BLaER1 treated with 17β-estradiol and CSF1 and Interleukin-3, amounts not matched to agents 10 nM and 100 nM (cell line): ENCODE measurements at regions not wholly inside any gene's neighbourhood (a gene's known extent, or its start where the extent isn't known, plus 50 kb on each side); places are given as distances from the start of the nearest gene placed in this dataset.

Experiments used
- H3K27ac ChIP-seq, 11 experiments: shearing (Covaris generic); formaldehyde crosslinking; 2 replicates each; pipeline ENCODE4 v1.8.1; 2022
- H3K27me3 ChIP-seq, 11 experiments: shearing (Covaris generic); formaldehyde crosslinking; 2 replicates each; pipeline ENCODE4 v1.8.1; 2022
- H3K36me3 ChIP-seq, 11 experiments: shearing (Covaris generic); formaldehyde crosslinking; 2 replicates each; pipeline ENCODE4 v1.8.1; 2022
- H3K4me1 ChIP-seq, 10 experiments: shearing (Covaris generic); formaldehyde crosslinking; 2 replicates each; pipeline ENCODE4 v1.8.1; 2022
- H3K4me2 ChIP-seq, 11 experiments: shearing (Covaris generic); formaldehyde crosslinking; 2 replicates each; pipeline ENCODE4 v1.8.1; 2022
- H3K4me3 ChIP-seq, 10 experiments: shearing (Covaris generic); formaldehyde crosslinking; 2 replicates each; pipeline ENCODE4 v1.8.1; 2022
- H3K9ac ChIP-seq, 11 experiments: shearing (Covaris generic); formaldehyde crosslinking; 2 replicates each; pipeline ENCODE4 v1.8.1; 2022
- H3K9me3 ChIP-seq, 11 experiments: shearing (Covaris generic); formaldehyde crosslinking; replicated peaks in 1 of 11; 2 replicates each; pipeline ENCODE4 v1.8.1; 2022
- H4K20me1 ChIP-seq, 11 experiments: shearing (Covaris generic); formaldehyde crosslinking; 2 replicates each; pipeline ENCODE4 v1.8.1; 2022
- Cebpa-rat ChIP-seq, 11 experiments: shearing (Covaris generic); IDR thresholded peaks; 2 replicates each; pipeline ENCODE4 v1.8.1; 2022

DNA sequence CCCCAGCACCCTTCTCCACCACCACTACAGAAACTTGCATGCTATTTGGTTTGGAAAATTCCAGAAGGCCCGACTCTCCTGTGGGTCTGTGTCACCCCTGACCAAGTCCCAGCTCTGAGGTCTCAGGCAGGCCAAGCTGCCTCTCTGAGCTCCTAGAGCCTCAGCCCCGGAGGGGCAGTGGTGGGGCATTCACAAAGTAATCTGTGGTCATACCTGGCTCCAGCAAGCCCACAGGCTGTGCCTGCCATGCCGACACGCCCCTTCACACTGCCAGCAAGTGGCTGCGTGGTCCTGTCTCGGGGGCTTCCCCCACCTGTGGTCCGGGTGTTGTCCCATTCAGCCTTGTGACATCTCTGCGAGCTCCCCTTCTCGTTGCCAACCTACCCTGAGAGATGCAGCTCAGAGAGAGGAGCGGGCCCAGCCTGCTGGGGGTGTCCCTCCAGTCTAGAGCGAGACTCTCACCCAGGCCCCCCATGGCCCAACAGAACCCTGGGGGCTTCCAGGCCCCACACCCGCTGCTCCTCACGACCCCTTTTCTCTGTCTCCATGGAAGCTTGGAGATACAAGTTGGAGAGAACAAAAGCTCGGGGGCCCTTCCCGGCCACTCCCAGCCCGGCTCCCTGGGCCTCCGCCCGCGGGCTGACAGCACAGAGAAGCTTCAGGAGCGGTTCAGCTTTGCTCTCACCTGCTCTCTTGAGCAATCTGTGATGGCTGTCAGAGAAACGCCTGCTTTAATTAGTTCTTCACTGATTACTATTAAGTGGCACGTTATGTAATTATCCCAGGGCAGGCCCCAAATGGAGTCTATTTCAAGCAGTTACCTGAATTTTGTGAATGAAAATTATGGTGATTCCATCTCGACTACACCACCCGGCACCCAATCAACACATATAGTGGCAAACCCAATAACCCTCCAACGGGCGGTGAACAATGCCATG lies 147.7 kb upstream of the PHACTR3 start:
- peaks cover 0 to 11% (median 0%) of the 10 kb centered on the region in 11 experiments; a peak in 2 of 22 replicates for H3K9me3 ChIP-seq
- H3K36me3 ChIP-seq = no peaks in the 10 kb centered on the region; a peak in 1 of 22 replicates
- H3K9ac ChIP-seq = no peak overlapping the region
- TF ChIP-seq Cebpa-rat (IDR thresholded peaks at IDR 0.05) = no peak
- peaks cover 0 to 39% (median 24%) of the 10 kb centered on the region in 10 experiments; a peak in 12 of 20 replicates for H3K4me1 ChIP-seq
- no peak overlapping the region; a peak in 1 of 22 replicates for H3K4me2 ChIP-seq
- no peak overlapping the region for H3K4me3 ChIP-seq
- no peaks in the 10 kb centered on the region for H3K27me3 ChIP-seq
- H3K27ac ChIP-seq = no peak overlapping the region
- no peaks in the 10 kb centered on the region for H4K20me1 ChIP-seq

DNA sequence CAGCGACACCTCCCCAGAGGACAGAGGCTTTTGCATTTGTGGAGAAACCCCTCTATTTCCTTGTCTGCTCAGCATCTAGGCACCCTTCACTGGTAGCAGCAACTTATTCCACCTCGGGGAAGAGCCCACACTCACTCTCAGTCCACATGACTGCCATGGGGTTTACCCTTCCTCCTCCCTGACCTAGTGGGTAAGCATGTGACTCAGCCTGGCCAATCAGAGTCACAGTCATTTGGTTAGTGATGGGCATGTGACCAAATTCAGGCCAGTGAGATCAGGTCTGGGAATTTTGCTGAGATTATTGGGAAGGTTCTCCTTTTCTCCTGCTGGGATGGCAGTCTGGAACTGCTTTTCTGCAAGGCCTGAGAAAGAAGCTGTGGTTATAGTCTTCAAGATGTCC lies 145.7 kb upstream of the PHACTR3 start:
- no peak overlapping the region for H3K9ac ChIP-seq
- H3K4me3 ChIP-seq = no peak overlapping the region
- no peak for TF ChIP-seq Cebpa-rat (IDR thresholded peaks at IDR 0.05)
- no peaks in the 10 kb centered on the region for H3K27me3 ChIP-seq
- peaks cover 0 to 20% (median 3%) of the 10 kb centered on the region in 11 experiments; a peak in 4 of 22 replicates for H3K9me3 ChIP-seq
- H3K4me2 ChIP-seq = no peak overlapping the region; a peak in 1 of 22 replicates
- no peaks in the 10 kb centered on the region for H4K20me1 ChIP-seq
- no peaks in the 10 kb centered on the region; a peak in 1 of 22 replicates for H3K36me3 ChIP-seq
- H3K4me1 ChIP-seq = peaks cover 0 to 33% (median 17%) of the 10 kb centered on the region in 10 experiments; a peak in 12 of 20 replicates
- H3K27ac ChIP-seq = no peak overlapping the region

DNA sequence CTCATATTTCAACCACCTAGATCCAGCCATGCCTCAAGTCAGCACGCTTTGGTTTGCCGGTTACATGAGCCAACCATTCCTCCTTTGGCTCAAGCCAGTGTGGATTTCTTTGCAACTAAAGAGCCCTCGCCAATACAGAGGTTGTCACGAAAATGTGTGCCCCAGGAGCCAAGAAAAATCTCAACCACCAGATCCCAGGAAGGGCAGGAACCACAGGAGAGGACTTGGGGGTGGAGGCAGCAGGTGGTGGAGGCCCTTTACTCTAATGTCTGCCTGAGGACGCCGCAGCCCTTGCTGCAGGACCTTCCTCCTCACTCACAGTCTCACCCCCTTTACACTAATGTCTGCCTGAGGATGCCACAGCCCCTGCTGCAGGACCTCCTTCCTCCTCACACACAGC lies 144.8 kb upstream of the PHACTR3 start:
- Histone ChIP-seq H3K4me1 (peaks cover 0 to 28% (median 7%) of the 10 kb centered on the region in 10 experiments; a peak in 9 of 20 replicates), H3K27ac (no peak overlapping the region), H3K4me3 (no peak overlapping the region), H3K4me2 (no peak overlapping the region), H3K36me3 (no peaks in the 10 kb centered on the region; a peak in 1 of 22 replicates), H3K27me3 (no peaks in the 10 kb centered on the region), H4K20me1 (no peaks in the 10 kb centered on the region), H3K9ac (no peak overlapping the region), H3K9me3 (peaks cover 0 to 30% (median 10%) of the 10 kb centered on the region in 11 experiments; a peak in 7 of 22 replicates)
- TF ChIP-seq Cebpa-rat (IDR thresholded peaks at IDR 0.05) = no peak

DNA sequence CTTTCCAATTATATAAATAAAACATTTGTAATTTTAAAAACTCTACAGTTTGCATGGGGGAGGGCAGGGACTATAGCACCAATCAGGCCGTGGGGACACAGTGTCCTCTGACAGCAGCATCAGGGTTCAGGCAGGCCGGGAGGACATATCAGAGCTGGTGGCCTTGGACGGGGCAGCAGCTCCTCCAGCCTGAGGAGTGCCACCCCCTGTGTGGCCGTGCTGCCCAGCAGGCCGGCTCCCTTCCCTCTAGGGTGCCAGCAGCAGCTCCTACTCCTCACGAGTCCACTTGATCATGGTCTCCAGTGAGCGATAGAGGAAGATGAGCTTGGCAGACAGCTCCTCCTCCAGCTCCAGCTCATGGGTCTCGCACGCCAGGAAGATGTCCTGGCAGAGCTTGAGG lies 144.0 kb upstream of the PHACTR3 start:
- Histone ChIP-seq H3K4me3 (no peak overlapping the region), H4K20me1 (no peaks in the 10 kb centered on the region)

DNA sequence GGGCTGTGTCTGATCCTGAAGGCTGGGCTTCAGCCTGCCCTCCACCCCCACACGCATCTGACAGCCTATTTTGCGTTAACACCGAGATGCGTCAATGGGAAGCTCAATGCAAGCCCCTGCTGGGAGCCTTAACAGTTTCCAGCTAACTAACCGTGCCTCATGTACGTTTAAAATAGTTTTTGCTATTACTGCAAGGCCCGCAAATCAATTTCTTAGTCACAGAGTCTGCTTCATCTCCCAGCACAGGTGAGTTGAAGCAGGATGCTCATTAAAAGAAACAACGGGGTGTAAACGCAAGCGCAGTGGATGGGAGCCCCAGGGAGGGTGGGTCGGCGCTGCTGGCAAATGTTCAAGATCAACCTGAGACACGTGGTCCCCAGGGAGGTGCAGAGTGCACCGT lies 142.8 kb upstream of the PHACTR3 start:
- H3K4me3 ChIP-seq = no peak overlapping the region
- H3K27me3 ChIP-seq = no peaks in the 10 kb centered on the region
- no peak overlapping the region for H3K27ac ChIP-seq
- peaks cover 0 to 30% (median 10%) of the 10 kb centered on the region in 11 experiments; a peak in 7 of 22 replicates for H3K9me3 ChIP-seq
- H3K36me3 ChIP-seq = no peaks in the 10 kb centered on the region; a peak in 1 of 22 replicates
- TF ChIP-seq Cebpa-rat (IDR thresholded peaks at IDR 0.05) = no peak
- H3K9ac ChIP-seq = no peak overlapping the region
- peaks cover 0 to 30% (median 13%) of the 10 kb centered on the region in 10 experiments; a peak in 16 of 20 replicates for H3K4me1 ChIP-seq
- no peaks in the 10 kb centered on the region for H4K20me1 ChIP-seq
- no peak overlapping the region for H3K4me2 ChIP-seq

More for the DNA sequence above, 144.0 kb upstream of the PHACTR3 start:
- H3K9me3 ChIP-seq = peaks cover 0 to 30% (median 10%) of the 10 kb centered on the region in 11 experiments; a peak in 7 of 22 replicates
- no peak overlapping the region for H3K27ac ChIP-seq
- H3K4me2 ChIP-seq = no peak overlapping the region
- no peaks in the 10 kb centered on the region; a peak in 1 of 22 replicates for H3K36me3 ChIP-seq
- TF ChIP-seq Cebpa-rat (IDR thresholded peaks at IDR 0.05) = no peak
- peaks cover 0 to 28% (median 5%) of the 10 kb centered on the region in 10 experiments; a peak in 13 of 20 replicates for H3K4me1 ChIP-seq
- H3K9ac ChIP-seq = no peak overlapping the region
- H3K27me3 ChIP-seq = no peaks in the 10 kb centered on the region

DNA sequence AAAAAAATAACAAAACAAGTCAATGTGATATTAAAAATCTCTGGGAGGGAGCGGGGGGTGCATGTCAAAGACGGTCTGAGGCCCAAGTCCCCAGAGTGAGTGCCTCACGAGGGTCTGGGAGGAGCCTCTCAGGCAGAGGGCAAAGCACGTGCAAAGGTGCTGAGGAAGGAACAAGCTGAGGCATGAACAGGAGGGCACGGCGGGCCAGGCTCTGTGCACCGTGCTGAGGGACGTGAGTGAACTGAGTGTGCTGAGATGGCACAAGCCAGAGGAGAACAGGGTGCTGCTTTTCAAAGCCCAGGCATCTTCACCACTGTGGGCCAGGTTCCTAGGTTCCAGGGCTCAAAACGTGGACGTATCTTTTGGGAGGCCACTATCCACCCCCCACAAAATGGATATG lies 142.1 kb upstream of the PHACTR3 start:
- peaks cover 0 to 30% (median 10%) of the 10 kb centered on the region in 11 experiments; a peak in 7 of 22 replicates for H3K9me3 ChIP-seq
- H3K27me3 ChIP-seq = no peaks in the 10 kb centered on the region
- no peak for TF ChIP-seq Cebpa-rat (IDR thresholded peaks at IDR 0.05)

DNA sequence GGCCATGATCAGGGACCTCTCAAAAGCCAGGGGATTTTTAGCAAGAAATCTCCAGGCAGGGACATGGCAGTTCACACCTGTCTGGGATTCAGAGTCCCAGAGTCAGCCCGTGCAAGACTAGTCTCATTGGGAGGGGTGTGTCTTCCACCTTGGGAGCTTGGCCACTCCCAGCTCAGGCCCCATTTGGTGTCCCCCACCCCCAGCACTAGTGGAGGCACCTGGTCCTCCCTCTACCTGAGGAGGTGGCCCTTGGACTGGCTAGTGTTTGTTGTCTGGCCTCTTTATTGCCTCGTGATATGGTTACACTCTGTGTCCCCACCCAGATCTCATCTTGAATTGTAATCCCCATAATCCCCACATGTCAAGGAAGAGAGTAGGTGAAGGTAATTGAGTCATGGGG lies 140.8 kb upstream of the PHACTR3 start:
- Histone ChIP-seq H4K20me1 (no peaks in the 10 kb centered on the region), H3K27ac (no peak overlapping the region), H3K4me3 (no peak overlapping the region), H3K4me2 (no peak overlapping the region), H3K27me3 (peaks cover 0 to 6% (median 0%) of the 10 kb centered on the region in 11 experiments; a peak in 5 of 22 replicates), H3K4me1 (peaks cover 0 to 50% (median 33%) of the 10 kb centered on the region in 10 experiments; a peak in 16 of 20 replicates), H3K9ac (no peak overlapping the region), H3K9me3 (peaks cover 0 to 28% (median 10%) of the 10 kb centered on the region in 11 experiments; a peak in 7 of 22 replicates), H3K36me3 (no peaks in the 10 kb centered on the region; a peak in 1 of 22 replicates)
- no peak for TF ChIP-seq Cebpa-rat (IDR thresholded peaks at IDR 0.05)

More for the DNA sequence above, 142.1 kb upstream of the PHACTR3 start:
- Histone ChIP-seq H3K4me3 (no peak overlapping the region), H3K36me3 (no peaks in the 10 kb centered on the region; a peak in 1 of 22 replicates), H3K4me1 (peaks cover 0 to 37% (median 20%) of the 10 kb centered on the region in 10 experiments; a peak in 16 of 20 replicates), H4K20me1 (no peaks in the 10 kb centered on the region), H3K4me2 (peak overlapping the region in 1 of 11 experiments; percentile 15; a peak in 1 of 22 replicates), H3K9ac (no peak overlapping the region), H3K27ac (no peak overlapping the region)

DNA sequence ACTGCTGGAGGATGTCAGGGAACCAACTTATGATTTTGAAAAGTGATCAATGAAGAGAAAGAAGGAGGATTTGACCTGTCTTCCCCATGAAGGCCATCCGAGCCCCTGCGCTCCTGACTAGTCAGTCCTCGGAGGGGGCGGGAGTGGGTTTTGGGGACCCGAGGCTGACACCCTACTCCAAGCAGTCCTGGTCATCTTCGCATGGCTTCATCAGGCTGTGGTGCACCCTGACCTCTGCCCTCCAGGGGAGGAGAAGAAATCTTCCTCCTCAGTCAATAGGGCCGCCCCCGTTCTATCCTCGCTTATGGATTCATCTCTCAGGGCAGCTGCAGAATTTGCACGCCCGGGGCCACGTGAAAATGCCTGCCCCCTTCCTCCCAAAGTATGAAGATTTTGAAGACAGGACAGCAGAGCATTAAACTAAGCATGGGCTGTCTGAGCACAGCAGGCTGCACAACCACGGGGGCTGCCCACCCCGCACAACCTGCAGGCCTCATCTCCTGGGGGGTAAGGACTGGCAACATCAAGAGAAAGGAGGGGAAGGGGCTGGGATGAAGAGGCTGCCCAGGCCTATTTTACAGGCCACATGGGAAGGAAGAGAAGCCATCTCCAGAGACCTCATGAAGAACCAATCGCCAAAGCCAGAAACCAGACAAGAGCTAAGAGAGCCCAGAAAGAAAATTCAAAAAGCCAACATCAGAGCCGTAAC lies 138.1 kb upstream of the PHACTR3 start:
- Histone ChIP-seq H3K9ac (peak overlapping the region in 4 of 11 experiments; percentile 35 to 55 (median 44); a peak in 3 of 22 replicates), H3K4me2 (peak overlapping the region in 9 of 11 experiments; percentile 18 to 82 (median 55); a peak in 17 of 22 replicates), H3K36me3 (no peaks in the 10 kb centered on the region), H3K27ac (peak overlapping the region in 4 of 11 experiments; percentile 23 to 57 (median 41); a peak in 5 of 22 replicates), H3K9me3 (peaks cover 0 to 19% (median 10%) of the 10 kb centered on the region in 11 experiments; a peak in 7 of 22 replicates), H4K20me1 (no peaks in the 10 kb centered on the region), H3K4me3 (no peak overlapping the region), H3K27me3 (peaks cover 19 to 33% (median 25%) of the 10 kb centered on the region in 11 experiments), H3K4me1 (peaks cover 0 to 77% (median 56%) of the 10 kb centered on the region in 10 experiments; a peak in 17 of 20 replicates)
- TF ChIP-seq Cebpa-rat (IDR thresholded peaks at IDR 0.05) = no peak
